K562 (cell line): ENCODE measurements at regions not wholly inside any gene's neighbourhood (a gene's known extent, or its start where the extent isn't known, plus 50 kb on each side); places are given as distances from the start of the nearest gene placed in this dataset.

Experiments
- ATAC-seq: fragments of 200-7000 bp; cut with Tn5 transposase; 3 replicates; pipeline ENCODE4 v1.9.1; 2020; ENCODE audit warnings: moderate library complexity
- BruUV-seq: library from RNA; stranded (reverse); fragments of 400-500 nt; replicated peaks from 2 replicates; lab custom pipeline; 2021; lab: Mats Ljungman, UMichigan
- CTCF ChIA-PET: fragments of 300-600 bp; formaldehyde crosslinking; extraction: SDS; loops from one replicate; lab custom pipeline; 2021; ENCODE audit warnings: low intra/inter-chr PET ratio; lab: Yijun Ruan, JAX
- POLR2A ChIA-PET: fragments of 300-600, 350-650 bp; sonication (Branson Sonifier 250); formaldehyde crosslinking; extraction: SDS; loops from one replicate; lab custom pipeline; 2021; ENCODE audit warnings: antibody characterized with exemption, inconsistent platforms; lab: Yijun Ruan, JAX
- DNase-seq, 4 experiments: peaks; one replicate each; pipeline versions ENCODE4 v3.0.0 to v3.0.0-alpha.2; 2011 to 2018; ENCODE audit warnings: low spot score in 3 of 4, mixed read lengths in 3 of 4; ENCODE audit errors: extremely low read depth in 1 of 4
- FAIRE-seq: peaks from 2 replicates; lab custom pipeline; 2011; peaks lifted over from hg19 to GRCh38; lab: Jason Lieb, UNC
- H2AFZ ChIP-seq: 2 replicates; pipeline ENCODE4 v1.6.0; 2011; ENCODE audit warnings: low read depth, low read length, control low read depth, inconsistent platforms
- H3K27ac ChIP-seq: fragments of 200-600 bp; 3 replicates; pipeline ENCODE4 v1.8.0; 2011; ENCODE audit warnings: low read depth, mild to moderate bottlenecking, control low read depth, inconsistent platforms, low read length, moderate library complexity, mixed read lengths; ENCODE audit errors: extremely low read depth
- H3K27me3 ChIP-seq, 2 experiments: fragments of 300-600 bp in 1 of 2; 2 replicates in 1 of 2; 3 replicates in 1 of 2; pipeline versions ENCODE4 v1.6.0 to v1.8.0; 2011; ENCODE audit warnings: inconsistent platforms in 2 of 2, low read length in 2 of 2, mild to moderate bottlenecking in 1 of 2, mixed read lengths in 1 of 2, moderate library complexity in 1 of 2; ENCODE audit not compliant: control insufficient read depth in 2 of 2, insufficient read depth in 2 of 2
- H3K36me3 ChIP-seq: fragments of 300-600 bp; 3 replicates; pipeline ENCODE4 v1.8.0; 2011; ENCODE audit warnings: mild to moderate bottlenecking, low read length, inconsistent platforms; ENCODE audit not compliant: control insufficient read depth, insufficient read depth
- H3K4me1 ChIP-seq, 2 experiments: fragments of 200-600 bp in 1 of 2; replicated peaks in 1 of 2; 2 replicates in 1 of 2; 3 replicates in 1 of 2; pipeline versions ENCODE4 v1.5.1 to v1.8.0; 2011; ENCODE audit warnings: inconsistent platforms in 2 of 2, low read length in 2 of 2, mild to moderate bottlenecking in 1 of 2, mixed read lengths in 1 of 2, moderate library complexity in 1 of 2; ENCODE audit not compliant: control insufficient read depth in 2 of 2, insufficient read depth in 2 of 2
- H3K4me2 ChIP-seq: 2 replicates; pipeline ENCODE4 v1.6.1; 2011; ENCODE audit warnings: low read length, control low read depth, inconsistent platforms, mixed read lengths; ENCODE audit not compliant: insufficient read depth
- H3K4me3 ChIP-seq: fragments of 200-600 bp; sonication (generic), shearing (Covaris generic); 2 replicates; pipeline ENCODE4 v1.5.1; 2016; ENCODE audit warnings: control low read depth, inconsistent platforms
- H3K79me2 ChIP-seq: fragments of 200-600 bp; 3 replicates; pipeline ENCODE4 v1.8.0; 2011; ENCODE audit warnings: low read length, inconsistent platforms; ENCODE audit not compliant: control insufficient read depth, insufficient read depth
- H3K9ac ChIP-seq, 2 experiments: 2 replicates each; pipeline versions ENCODE4 v1.6.0 to v1.6.1; 2011; ENCODE audit warnings: low read depth in 2 of 2, low read length in 2 of 2, control low read depth in 1 of 2, inconsistent platforms in 1 of 2, mild to moderate bottlenecking in 1 of 2, mixed read lengths in 1 of 2; ENCODE audit not compliant: insufficient read depth in 1 of 2
- H3K9me1 ChIP-seq: one replicate; pipeline ENCODE4 v1.6.0; 2011; ENCODE audit warnings: inconsistent platforms, mild to moderate bottlenecking, low read length, moderate library complexity; ENCODE audit not compliant: control insufficient read depth, insufficient read depth
- H3K9me3 ChIP-seq: replicated peaks from 2 replicates; pipeline ENCODE4 v1.5.1; 2011; ENCODE audit warnings: low read depth, low read length, inconsistent platforms; ENCODE audit not compliant: control insufficient read depth, insufficient read depth
- H4K20me1 ChIP-seq: replicated peaks from 2 replicates; pipeline ENCODE4 v1.6.1; 2011; ENCODE audit warnings: low read length, inconsistent platforms, mixed read lengths; ENCODE audit not compliant: control insufficient read depth, insufficient read depth
- CEBPB ChIP-seq: fragments of 450-650 bp; IDR thresholded peaks from 2 replicates; pipeline ENCODE4 v1.6.1; 2016; ENCODE audit warnings: missing genetic modification characterization, missing compliant biosample characterization
- CXXC5 ChIP-seq: fragments of 250-450 bp; sonication (Bioruptor Pico); IDR thresholded peaks from 2 replicates; pipeline ENCODE4 v1.8.0; 2022; ENCODE audit warnings: inconsistent platforms, mild to moderate bottlenecking, moderate library complexity
- KAT2B ChIP-seq: IDR thresholded peaks from one replicate; pipeline ENCODE4 v1.6.1; 2012; ENCODE audit warnings: low read depth, mild to moderate bottlenecking, control low read depth, inconsistent platforms, low read length, moderate library complexity
- MEIS2 ChIP-seq: fragments of 450-650 bp; IDR thresholded peaks from 2 replicates; pipeline ENCODE4 v1.6.1; 2014; ENCODE audit warnings: mild to moderate bottlenecking; ENCODE audit not compliant: partially characterized antibody
- NFE2L1 ChIP-seq: fragments of 450-650 bp; IDR thresholded peaks from 2 replicates; pipeline ENCODE4 v1.6.1; 2016; ENCODE audit warnings: missing genetic modification characterization, low read depth, mild to moderate bottlenecking, missing compliant biosample characterization, moderate library complexity, borderline replicate concordance
- PHF8 ChIP-seq: fragments of 200-600 bp; sonication (generic); IDR thresholded peaks from 2 replicates; pipeline ENCODE4 v1.6.1; 2012; ENCODE audit warnings: mixed run types, mild to moderate bottlenecking, inconsistent platforms, low read length, moderate library complexity, borderline replicate concordance
- PML ChIP-seq: IDR thresholded peaks from 2 replicates; pipeline ENCODE4 v1.6.1; 2012; ENCODE audit warnings: low read length, inconsistent platforms
- SMC3 ChIP-seq: conservative IDR thresholded peaks from 2 replicates; pipeline ENCODE4 v1.6.1; 2011; ENCODE audit warnings: low read depth, low read length, improper control_type of control experiment; ENCODE audit not compliant: insufficient read depth
- TEAD4 ChIP-seq, 2 experiments: sonication (generic) in 1 of 2; formaldehyde crosslinking in 1 of 2; IDR thresholded peaks; 2 replicates each; pipeline versions ENCODE4 v1.6.1 to v1.8.0; 2012 to 2022; ENCODE audit warnings: borderline replicate concordance in 1 of 2, inconsistent platforms in 1 of 2, low read length in 1 of 2, mild to moderate bottlenecking in 1 of 2, missing genetic modification reagents in 1 of 2
- ZNF146 ChIP-seq: IDR thresholded peaks from one replicate; pipeline ENCODE4 v1.6.1; 2018; ENCODE audit warnings: missing compliant biosample characterization; ENCODE audit not compliant: unreplicated experiment
- ZNF197 ChIP-seq: fragments of 200-800 bp; sonication (Bioruptor generic); IDR thresholded peaks from 2 replicates; pipeline ENCODE4 v1.6.1; 2016; ENCODE audit warnings: low read depth, missing genetic modification characterization, missing compliant biosample characterization
- ZNF316 ChIP-seq: fragments of 450-650 bp; IDR thresholded peaks from 2 replicates; pipeline ENCODE4 v1.6.1; 2016
- WGBS: fragments of 100-300 bp; shearing (Covaris generic); methylation state at CpG from one replicate; pipeline ENCODE4 v1.1.6; 2016; ENCODE audit warnings: low coverage, mixed read lengths; ENCODE audit not compliant: insufficient coverage; ENCODE audit errors: missing lambda C conversion rate; 5-methylcytosine and 5-hydroxymethylcytosine counted together
- in situ Hi-C: fragments of 300-500 bp; cut with MboI; formaldehyde crosslinking; loops from 4 replicates; pipeline ENCODE4 v1.15.0; 2018; ENCODE audit warnings: inconsistent platforms, mixed read lengths
- intact Hi-C: fragments of 100-400 bp; cut with micrococcal nuclease; formaldehyde crosslinking; loops from 2 replicates; pipeline ENCODE4 v1.14.2; 2022
- TF ChIP-seq, protein P1 (sequence below): fragments of 200-800 bp; sonication (Bioruptor generic); IDR thresholded peaks from 2 replicates; pipeline ENCODE4 v1.6.1; 2017; ENCODE audit warnings: missing genetic modification characterization, missing compliant biosample characterization

DNA sequence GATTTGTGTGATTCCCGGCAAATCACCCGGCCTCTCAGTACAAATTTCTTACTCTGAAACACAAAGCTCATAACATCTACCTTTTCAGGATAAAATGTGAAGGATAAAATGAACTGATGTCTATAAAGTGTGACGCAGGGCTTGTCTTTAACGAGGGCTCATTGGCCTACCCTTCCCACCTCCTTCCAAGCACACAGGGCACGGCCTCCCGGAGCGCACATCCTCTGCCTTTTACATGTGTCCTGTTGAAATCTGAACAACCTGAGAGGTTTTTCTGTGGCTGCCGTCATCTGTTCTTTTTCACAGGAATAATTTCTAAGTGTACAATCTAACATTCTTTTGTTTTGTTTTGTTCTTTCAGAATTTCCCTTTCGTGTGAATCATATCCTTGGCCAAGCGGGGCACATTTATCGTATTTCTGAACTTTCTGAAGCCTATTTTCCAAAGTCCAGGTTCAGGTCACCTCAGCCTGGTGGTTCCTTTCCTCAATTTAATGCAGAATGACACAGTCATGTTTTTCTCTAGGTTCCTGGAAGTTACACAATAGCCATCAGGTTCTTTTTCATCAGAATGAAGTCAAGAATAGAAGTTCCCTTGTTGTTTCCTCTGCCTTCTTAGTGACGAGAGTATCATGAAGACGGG lies 53.1 kb upstream of the SPRY1 start:
- no peak for ATAC-seq
- peaks cover 5 to 6% of the 10 kb centered on the region in 2 experiments; a peak in 4 of 5 replicates for H3K4me1 ChIP-seq
- ChIA-PET CTCF (no interaction called here), POLR2A (no interaction called here)
- H3K9me1 ChIP-seq = no peaks in the 10 kb centered on the region
- H3K36me3 ChIP-seq = no peaks in the 10 kb centered on the region
- DNase-seq = no peak
- H3K4me3 ChIP-seq = no peak overlapping the region
- H3K4me2 ChIP-seq = no peak overlapping the region
- H3K79me2 ChIP-seq = no peaks in the 10 kb centered on the region
- no peak for FAIRE-seq
- H3K9me3 ChIP-seq = no peaks in the 10 kb centered on the region
- H2AFZ ChIP-seq = no peak overlapping the region
- no peaks in the 10 kb centered on the region for H3K27me3 ChIP-seq
- no peak overlapping the region for H3K9ac ChIP-seq
- BruUV-seq = no TSS peak
- H3K27ac ChIP-seq = no peak overlapping the region
- WGBS = 82% methylated on average over 13 of the region's 13 CpGs
- H4K20me1 ChIP-seq = no peaks in the 10 kb centered on the region
- intact Hi-C loops (no loop called here), in situ Hi-C loops (no loop called here)
- TF ChIP-seq CEBPB (tag) (0 out of 2 replicates have a peak, but pooled peaks have one; percentile 20), ZNF197 (CRISPR knock-in tag) (no peak)

DNA sequence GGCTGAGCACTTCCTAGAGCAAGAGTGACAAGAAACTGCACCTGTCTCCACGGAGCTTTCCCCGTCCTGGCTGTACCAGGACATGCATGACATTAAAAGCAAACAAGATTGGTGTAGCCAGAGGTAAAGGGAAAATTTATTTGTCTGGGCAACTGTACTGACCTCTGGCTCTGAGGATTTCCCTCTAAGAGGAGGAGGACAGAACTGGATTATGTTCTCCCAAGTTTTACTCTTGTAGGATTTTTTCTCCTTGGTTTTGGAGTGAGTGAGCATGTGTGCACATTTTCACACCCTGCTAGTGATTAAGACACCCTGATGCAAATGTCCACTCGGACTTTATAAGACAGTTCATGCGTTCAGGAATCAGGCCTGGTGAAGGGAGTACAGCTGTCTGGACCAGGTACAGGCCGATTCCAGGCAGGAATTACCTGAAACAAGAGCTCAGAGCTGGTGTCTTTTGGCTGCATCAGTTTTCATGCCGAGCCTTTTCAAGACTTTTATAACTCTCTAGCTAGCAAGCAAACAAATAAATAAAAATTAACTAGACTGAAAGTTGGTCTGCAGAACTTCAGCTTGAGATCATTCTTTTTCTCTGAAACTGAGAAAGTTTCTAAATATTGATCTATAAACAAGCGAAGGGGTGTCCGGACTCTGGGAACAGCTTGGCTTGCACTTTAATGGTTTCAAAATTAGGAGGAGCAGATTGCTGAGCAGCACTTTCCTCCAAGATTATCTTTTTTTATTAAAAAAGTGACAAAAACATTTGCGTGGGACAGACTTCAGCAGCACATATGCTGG lies 51.3 kb upstream of the SPRY1 start:
- in situ Hi-C loops (no loop called here), intact Hi-C loops (no loop called here)
- peak overlapping the region; percentile 77 for H2AFZ ChIP-seq
- DNase-seq (no peak), ATAC-seq (no peak), FAIRE-seq (no peak)
- H3K9me3 ChIP-seq = no peaks in the 10 kb centered on the region
- CTCF ChIA-PET = no interaction called here
- H3K36me3 ChIP-seq = no peaks in the 10 kb centered on the region
- H4K20me1 ChIP-seq = no peaks in the 10 kb centered on the region
- H3K27me3 ChIP-seq = no peaks in the 10 kb centered on the region
- POLR2A ChIA-PET = interaction anchor here (0.9 to 2.1 kb wide), 2 partner anchors 10 to 31 kb away, joined by 3 to 8 read pairs; no protein-coding TSS in a partner anchor
- 52% methylated on average over 9 of the region's 9 CpGs for WGBS
- H3K9me1 ChIP-seq = no peaks in the 10 kb centered on the region
- no peak overlapping the region for H3K4me2 ChIP-seq
- H3K27ac ChIP-seq = no peak overlapping the region
- no peak overlapping the region for H3K9ac ChIP-seq
- H3K4me3 ChIP-seq = no peak overlapping the region
- H3K4me1 ChIP-seq = peaks cover 6 to 22% of the 10 kb centered on the region in 2 experiments; a peak in 4 of 5 replicates
- BruUV-seq = no TSS peak
- no peaks in the 10 kb centered on the region for H3K79me2 ChIP-seq
- TF ChIP-seq TEAD4 (IDR thresholded peaks at IDR 0.05; ENCODE audit: low read length) (no peak), TEAD4 (CRISPR knock-in tag; IDR thresholded peaks at IDR 0.05; ENCODE audit: borderline replicate concordance) (no peak), CXXC5 (CRISPR knock-in tag) (no peak), MEIS2 (no peak), ZNF146 (CRISPR knock-in tag) (no peak), PML (no peak), PHF8 (no peak), SMC3 (no peak), KAT2B (no peak), NFE2L1 (tag) (no peak), ZNF316 (no peak)
- TF ChIP-seq, protein P1, sequence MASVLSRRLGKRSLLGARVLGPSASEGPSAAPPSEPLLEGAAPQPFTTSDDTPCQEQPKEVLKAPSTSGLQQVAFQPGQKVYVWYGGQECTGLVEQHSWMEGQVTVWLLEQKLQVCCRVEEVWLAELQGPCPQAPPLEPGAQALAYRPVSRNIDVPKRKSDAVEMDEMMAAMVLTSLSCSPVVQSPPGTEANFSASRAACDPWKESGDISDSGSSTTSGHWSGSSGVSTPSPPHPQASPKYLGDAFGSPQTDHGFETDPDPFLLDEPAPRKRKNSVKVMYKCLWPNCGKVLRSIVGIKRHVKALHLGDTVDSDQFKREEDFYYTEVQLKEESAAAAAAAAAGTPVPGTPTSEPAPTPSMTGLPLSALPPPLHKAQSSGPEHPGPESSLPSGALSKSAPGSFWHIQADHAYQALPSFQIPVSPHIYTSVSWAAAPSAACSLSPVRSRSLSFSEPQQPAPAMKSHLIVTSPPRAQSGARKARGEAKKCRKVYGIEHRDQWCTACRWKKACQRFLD = no peak
